Lung (tissue), 11 donors: ENCODE measurements at regions not wholly inside any gene's neighbourhood (a gene's known extent, or its start where the extent isn't known, plus 50 kb on each side); places are given as distances from the start of the nearest gene placed in this dataset.

Experiments
- ATAC-seq: fragments of 200-7000 bp; cut with Tn5 transposase; one replicate; pipeline ENCODE4 v1.9.1; 2020; ENCODE audit warnings: moderate number of reproducible peaks; ENCODE audit not compliant: insufficient read depth, low FRiP score
- DNase-seq, 3 donors: peaks; one replicate each; pipeline ENCODE4 v3.0.0-alpha.2; 2013 to 2017
- H3K27ac ChIP-seq, 2 donors: one replicate each; pipeline ENCODE4 v1.5.1; 2013; ENCODE audit warnings: mild to moderate bottlenecking in 2 of 2, moderate library complexity in 2 of 2, control low read depth in 1 of 2, inconsistent platforms in 1 of 2, low read depth in 1 of 2, low read length in 1 of 2
- H3K27me3 ChIP-seq, 3 donors: one replicate each; pipeline ENCODE4 v1.5.1; 2013; ENCODE audit warnings: low read length in 2 of 3; ENCODE audit not compliant: control insufficient read depth in 3 of 3, insufficient read depth in 3 of 3
- H3K36me3 ChIP-seq, 4 donors: one replicate each; pipeline ENCODE4 v1.5.1; 2013; ENCODE audit warnings: low read length in 4 of 4, mild to moderate bottlenecking in 1 of 4, moderate library complexity in 1 of 4; ENCODE audit not compliant: control insufficient read depth in 4 of 4, insufficient read depth in 4 of 4
- H3K4me1 ChIP-seq, 5 donors: one replicate each; pipeline ENCODE4 v1.5.1; 2013; ENCODE audit warnings: low read length in 5 of 5, mild to moderate bottlenecking in 2 of 5, moderate library complexity in 1 of 5; ENCODE audit not compliant: control insufficient read depth in 5 of 5, insufficient read depth in 5 of 5
- H3K4me3 ChIP-seq: one replicate; pipeline ENCODE4 v1.5.1; 2013; ENCODE audit warnings: mild to moderate bottlenecking, control low read depth, moderate library complexity
- H3K9ac ChIP-seq, 2 donors: one replicate each; pipeline ENCODE4 v1.5.1; 2013; ENCODE audit warnings: low read length in 2 of 2, control low read depth in 1 of 2; ENCODE audit not compliant: insufficient read depth in 1 of 2
- H3K9me3 ChIP-seq, 4 donors: one replicate each; pipeline ENCODE4 v1.5.1; 2013; ENCODE audit warnings: low read length in 3 of 4, mild to moderate bottlenecking in 1 of 4, moderate library complexity in 1 of 4; ENCODE audit not compliant: control insufficient read depth in 4 of 4, insufficient read depth in 3 of 4
- WGBS, 2 donors: extraction: QIAGEN DNeasy Blood & Tissue Kit; methylation state at CpG; one replicate each; pipeline ENCODE4 v1.1.7; 2013; 5-methylcytosine and 5-hydroxymethylcytosine counted together
- TF ChIP-seq, protein P1 (sequence below): IDR thresholded peaks from 2 replicates; pipeline ENCODE4 v1.5.1; 2012; ENCODE audit warnings: mild to moderate bottlenecking; ENCODE audit errors: control extremely low read depth, extremely low read depth
- donor health status: control.
- donor health status: control.
- donor health status: Bipolar disorder and iron deficiency.
- donor health status: healthy.
- donor health status: DM: yes; HTN: yes; CAD: no.

DNA sequence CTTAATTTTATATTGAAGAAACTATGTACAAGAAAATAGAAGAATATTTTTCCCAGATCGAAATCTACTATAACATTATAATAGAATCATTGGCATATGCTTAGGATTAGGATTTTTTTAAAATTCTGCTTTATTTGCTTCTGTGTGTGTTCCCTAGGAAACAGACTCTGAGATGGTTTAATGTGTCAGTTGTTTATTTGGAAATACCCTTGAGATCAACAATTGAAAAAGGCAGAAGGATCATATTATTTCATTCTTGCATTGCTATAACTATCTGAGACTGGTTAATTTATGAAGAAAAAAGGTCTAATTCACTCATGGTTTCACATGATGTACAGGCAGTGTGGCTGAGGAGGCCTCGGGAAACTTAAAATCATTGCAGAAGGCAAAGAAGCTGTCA, 622.6 kb downstream of the PRR16 start:
- Histone ChIP-seq H3K9ac (no peak overlapping the region), H3K4me3 (no peak overlapping the region), H3K27me3 (peaks cover 0 to 2% (median 0%) of the 10 kb centered on the region in 3 donors), H3K36me3 (no peaks in the 10 kb centered on the region), H3K27ac (no peak overlapping the region), H3K4me1 (no peaks in the 10 kb centered on the region), H3K9me3 (no peaks in the 10 kb centered on the region)
- ATAC-seq: no peak
- DNase-seq: no peak
- WGBS, 2 donors: 78 to 84% methylated on average over 2 of the region's 2 CpGs
- TF ChIP-seq, protein P1, sequence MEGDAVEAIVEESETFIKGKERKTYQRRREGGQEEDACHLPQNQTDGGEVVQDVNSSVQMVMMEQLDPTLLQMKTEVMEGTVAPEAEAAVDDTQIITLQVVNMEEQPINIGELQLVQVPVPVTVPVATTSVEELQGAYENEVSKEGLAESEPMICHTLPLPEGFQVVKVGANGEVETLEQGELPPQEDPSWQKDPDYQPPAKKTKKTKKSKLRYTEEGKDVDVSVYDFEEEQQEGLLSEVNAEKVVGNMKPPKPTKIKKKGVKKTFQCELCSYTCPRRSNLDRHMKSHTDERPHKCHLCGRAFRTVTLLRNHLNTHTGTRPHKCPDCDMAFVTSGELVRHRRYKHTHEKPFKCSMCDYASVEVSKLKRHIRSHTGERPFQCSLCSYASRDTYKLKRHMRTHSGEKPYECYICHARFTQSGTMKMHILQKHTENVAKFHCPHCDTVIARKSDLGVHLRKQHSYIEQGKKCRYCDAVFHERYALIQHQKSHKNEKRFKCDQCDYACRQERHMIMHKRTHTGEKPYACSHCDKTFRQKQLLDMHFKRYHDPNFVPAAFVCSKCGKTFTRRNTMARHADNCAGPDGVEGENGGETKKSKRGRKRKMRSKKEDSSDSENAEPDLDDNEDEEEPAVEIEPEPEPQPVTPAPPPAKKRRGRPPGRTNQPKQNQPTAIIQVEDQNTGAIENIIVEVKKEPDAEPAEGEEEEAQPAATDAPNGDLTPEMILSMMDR: no peak

DNA sequence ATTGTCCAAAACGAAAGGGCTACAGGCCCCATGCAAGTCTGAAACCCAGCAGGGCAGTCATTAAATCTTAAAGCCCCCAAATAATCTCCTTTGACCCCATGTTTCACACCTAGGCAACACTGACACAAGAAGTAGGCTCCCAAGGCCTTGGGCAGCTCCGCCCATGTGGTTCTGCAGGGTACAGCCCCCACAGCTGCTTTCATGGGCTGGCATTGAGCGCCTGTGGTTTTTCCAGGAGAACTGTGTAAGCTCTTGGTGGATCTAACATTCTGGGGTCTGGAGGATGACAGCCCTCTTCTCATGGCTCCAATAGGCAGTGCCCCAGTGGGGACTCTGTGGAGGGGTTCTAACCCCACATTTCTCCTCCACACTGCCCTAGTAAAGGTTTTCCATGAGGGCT, 623.5 kb downstream of the PRR16 start:
- Histone ChIP-seq H3K36me3 (no peaks in the 10 kb centered on the region), H3K4me3 (no peak overlapping the region), H3K9ac (no peak overlapping the region), H3K4me1 (no peaks in the 10 kb centered on the region), H3K27ac (no peak overlapping the region), H3K27me3 (peaks cover 0 to 2% (median 0%) of the 10 kb centered on the region in 3 donors), H3K9me3 (no peaks in the 10 kb centered on the region)
- ATAC-seq (no peak), DNase-seq (no peak)
- TF ChIP-seq, protein P1: no peak
- 84 to 85% methylated on average over 3 of the region's 3 CpGs for WGBS, 2 donors

DNA sequence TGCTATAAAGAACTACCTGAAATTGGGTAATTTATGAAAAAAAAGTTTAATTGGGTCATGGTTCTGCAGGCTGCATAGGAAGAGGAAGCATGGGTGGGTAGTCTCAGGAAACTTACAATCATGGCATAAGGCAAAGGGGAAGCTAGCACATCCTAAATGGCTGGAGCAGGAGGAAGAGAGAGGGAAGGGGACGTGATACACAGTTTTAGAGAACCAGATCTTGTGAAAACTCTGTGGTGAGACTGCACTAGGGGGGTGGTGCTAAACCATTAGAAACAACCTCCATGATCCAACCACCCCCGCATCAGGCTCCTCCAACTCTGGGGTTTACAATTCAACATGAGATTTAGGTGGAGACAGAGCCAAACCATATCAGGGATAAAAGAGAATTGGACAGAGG, 624.2 kb downstream of the PRR16 start:
- H3K4me3 ChIP-seq: no peak overlapping the region
- H3K27ac ChIP-seq: no peak overlapping the region
- TF ChIP-seq, protein P1: no peak
- no peak overlapping the region for H3K9ac ChIP-seq
- 67 to 70% methylated on average over 2 of the region's 2 CpGs for WGBS, 2 donors
- H3K4me1 ChIP-seq: no peaks in the 10 kb centered on the region
- H3K9me3 ChIP-seq: no peaks in the 10 kb centered on the region
- DNase-seq: no peak
- no peak for ATAC-seq
- peaks cover 0 to 2% (median 0%) of the 10 kb centered on the region in 3 donors for H3K27me3 ChIP-seq
- no peaks in the 10 kb centered on the region for H3K36me3 ChIP-seq

DNA sequence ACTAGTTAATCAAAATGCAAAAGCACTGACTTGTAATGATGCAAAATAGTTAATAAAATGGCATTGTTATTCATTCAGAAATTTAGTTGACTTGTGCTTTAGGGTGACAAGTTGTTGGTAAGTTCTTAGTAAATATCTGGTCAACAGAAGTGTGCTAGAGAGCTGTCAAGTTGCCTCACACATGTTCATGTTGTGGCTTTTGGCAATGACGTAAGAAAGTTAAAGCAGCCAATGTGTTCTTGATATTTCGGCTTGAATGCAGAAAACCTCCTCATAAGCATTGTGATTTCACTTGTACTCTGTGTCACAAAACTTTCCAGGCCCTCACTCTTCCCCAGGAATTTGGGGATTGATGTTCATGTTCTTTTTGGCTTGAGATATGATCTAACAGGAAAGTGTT, 626.7 kb downstream of the PRR16 start:
- 61 to 76% methylated on average over 2 of the region's 2 CpGs for WGBS, 2 donors
- TF ChIP-seq, protein P1: no peak
- ATAC-seq: no peak
- H3K4me1 ChIP-seq: no peaks in the 10 kb centered on the region
- peak in 2 of 3 donors; percentile 18 to 32 for DNase-seq
- H3K9ac ChIP-seq: no peak overlapping the region
- H3K27ac ChIP-seq: no peak overlapping the region
- H3K9me3 ChIP-seq: no peaks in the 10 kb centered on the region
- peaks cover 0 to 2% (median 0%) of the 10 kb centered on the region in 3 donors for H3K27me3 ChIP-seq
- H3K4me3 ChIP-seq: no peak overlapping the region
- H3K36me3 ChIP-seq: no peaks in the 10 kb centered on the region
